G401.6 (cell line): ENCODE measurements at regions not wholly inside any gene's neighbourhood (a gene's known extent, or its start where the extent isn't known, plus 50 kb on each side); places are given as distances from the start of the nearest gene placed in this dataset.

Source experiments
- FAIRE-seq: peaks from 2 replicates; lab custom pipeline; 2012; peaks lifted over from hg19 to GRCh38; lab: Jason Lieb, UNC

GRCh38 chr9:89865981-89866380 is 261.2 kb downstream of the GADD45G start:
- no peak for FAIRE-seq

DNA sequence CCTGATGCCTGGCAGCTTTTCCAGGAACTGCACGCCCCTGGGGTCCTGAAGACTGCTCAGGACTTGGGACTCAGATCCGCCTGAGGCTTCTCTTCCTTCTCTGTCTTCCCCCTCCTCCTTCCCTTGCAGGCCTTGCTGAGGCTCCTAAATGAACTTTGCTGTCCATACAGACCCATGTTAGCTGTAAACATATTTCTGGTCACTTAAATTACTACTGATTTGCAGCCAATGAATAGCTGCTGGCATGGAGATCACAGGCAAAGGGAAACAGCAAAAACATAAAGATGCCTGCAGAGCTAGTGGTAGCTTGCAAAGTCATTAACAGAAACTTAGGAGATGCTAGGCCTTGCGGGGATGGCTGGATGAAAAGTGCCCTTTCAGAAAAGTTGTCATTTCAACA is 261.9 kb downstream of the GADD45G start:
- FAIRE-seq = no peak

DNA sequence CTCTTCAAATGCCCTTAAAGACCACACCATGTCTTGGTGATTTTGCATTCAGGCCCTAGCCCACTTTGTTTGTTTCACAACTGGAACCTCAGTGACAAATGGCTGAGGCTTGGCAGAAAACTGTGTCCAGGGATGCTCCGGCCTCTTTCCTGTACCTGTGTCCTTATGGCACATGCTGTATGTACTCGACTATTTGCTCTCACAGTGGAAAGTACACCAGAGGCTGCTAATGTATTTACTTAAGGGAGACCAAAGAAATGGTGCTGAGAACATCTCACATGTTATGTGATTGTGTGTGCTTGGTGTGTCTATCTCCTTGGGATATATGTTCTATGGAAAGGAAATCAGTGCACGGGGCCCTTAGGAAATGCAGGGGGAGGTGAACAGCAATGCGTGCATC is 263.3 kb downstream of the GADD45G start:
- no peak for FAIRE-seq

DNA sequence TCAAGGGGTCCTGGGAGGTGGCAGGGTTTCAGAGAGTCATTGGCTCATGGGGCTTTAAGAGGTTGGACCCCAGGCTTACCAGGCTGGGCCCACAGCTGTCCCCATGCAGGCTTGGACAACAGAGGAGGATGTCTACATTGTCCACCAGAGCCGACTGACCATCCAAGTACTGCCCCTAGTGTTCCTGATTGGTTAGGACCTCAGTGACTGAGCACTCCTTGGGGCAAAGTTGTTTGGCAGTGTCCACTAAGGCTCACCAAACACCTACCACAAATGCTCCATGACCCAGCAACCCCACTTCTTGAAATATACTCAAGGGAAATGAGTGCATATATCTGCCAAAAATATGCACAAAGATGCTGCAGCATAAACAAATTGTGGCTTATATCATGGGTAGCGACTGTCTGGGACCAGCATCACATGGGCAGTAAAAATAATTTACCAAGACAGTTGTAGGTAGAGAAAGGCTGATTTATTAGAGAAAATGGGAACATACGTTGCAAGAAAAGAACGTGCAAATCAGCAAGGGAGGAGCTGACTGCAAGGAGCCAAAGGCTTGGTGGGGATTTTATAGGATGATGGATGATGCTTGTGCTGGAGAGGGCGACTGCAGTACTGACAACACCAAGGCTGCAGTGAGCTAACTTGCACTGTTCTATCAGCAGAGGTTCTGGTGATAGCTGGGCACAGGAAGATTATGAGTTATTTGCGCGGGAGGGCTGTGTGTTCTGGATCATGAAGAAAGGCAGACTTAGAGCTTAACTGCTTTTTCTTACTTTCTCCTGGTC is 265.2 kb downstream of the GADD45G start:
- FAIRE-seq = no peak

DNA sequence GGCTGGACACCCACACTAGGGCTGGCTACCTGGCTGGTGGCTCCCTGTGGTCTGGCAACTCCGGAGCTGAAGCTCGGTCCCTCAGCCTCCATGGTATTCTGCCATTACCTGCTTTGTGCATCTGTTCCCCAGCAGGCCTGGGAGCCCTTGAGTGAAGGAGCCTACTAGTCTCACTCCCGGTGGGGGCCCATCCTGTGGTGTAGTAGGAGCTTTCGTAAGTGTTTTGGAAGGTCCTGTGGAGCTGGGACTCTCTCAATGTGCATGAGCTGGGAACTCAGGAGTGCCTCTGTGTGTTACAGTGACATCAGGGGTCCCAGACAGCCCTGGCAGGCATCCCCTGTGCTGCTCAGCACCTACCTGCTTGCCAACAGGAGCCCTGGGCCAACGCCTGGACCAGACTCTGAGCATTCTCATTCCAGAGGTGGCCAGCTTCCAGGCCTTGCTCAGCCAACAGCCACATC is 267.1 kb downstream of the GADD45G start:
- no peak for FAIRE-seq

DNA sequence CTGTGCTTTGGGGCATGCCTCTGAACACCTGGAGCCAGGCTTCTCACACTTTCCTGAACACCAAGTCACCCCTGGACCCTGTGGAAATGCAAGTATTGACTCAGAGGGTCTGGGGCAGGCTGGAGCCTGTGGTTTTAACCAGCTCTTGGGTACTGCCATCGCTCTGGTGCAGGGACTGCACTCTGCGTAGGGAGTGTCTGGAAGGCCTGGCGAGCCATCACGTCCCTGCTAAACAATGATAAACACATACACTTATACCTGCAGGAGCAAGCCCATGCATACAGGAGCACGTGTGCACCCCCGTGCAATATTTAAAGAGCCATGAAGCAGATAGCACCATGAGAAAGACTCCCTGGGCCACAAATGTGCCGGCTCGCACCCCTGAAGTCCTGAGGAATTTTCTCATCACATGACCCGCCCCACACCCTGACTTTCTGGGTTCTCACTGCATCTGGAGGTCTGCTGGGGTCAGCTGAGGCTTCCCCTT is 267.7 kb downstream of the GADD45G start:
- FAIRE-seq = no peak

DNA sequence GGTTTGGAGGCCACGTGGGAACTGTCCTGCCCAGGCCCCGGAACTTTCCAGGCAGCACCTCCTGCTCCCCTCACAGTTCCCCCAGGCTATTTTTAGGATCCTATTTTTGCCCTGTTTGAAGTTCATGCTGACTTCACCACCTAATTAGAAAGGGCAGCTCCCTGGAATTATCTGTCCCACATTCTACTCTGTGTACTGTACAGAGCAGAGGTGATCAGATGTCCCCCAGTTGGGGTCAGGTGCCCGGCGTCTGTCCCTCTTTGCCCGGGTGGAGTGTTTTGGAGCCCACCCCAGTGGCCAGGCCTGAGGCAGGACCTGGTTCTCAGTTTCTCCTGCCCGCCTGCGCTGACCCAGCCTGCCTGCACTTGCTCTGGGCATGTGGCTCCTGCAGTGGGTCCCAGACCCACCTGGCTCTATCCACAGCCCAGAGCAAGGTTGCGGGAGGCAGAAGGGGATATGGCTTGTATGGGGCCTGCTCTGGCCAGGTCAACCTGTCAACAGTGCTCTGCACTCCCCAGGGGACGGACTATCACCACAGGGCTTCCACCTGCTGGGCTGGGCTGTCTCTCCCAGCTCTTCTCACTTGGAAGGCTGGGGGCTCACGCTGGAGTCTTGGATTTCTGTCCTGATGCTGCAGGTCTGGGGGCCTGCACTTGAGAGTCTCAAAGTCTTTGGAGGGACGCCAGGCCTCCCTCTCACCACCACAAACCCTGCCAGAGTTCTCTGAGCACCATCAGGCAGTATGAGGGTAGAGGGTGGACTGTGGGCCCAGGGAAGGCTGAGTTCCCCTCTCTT is 268.3 kb downstream of the GADD45G start:
- FAIRE-seq = no peak

GRCh38 chr9:89873801-89874200 is 269.0 kb downstream of the GADD45G start:
- no peak for FAIRE-seq

DNA sequence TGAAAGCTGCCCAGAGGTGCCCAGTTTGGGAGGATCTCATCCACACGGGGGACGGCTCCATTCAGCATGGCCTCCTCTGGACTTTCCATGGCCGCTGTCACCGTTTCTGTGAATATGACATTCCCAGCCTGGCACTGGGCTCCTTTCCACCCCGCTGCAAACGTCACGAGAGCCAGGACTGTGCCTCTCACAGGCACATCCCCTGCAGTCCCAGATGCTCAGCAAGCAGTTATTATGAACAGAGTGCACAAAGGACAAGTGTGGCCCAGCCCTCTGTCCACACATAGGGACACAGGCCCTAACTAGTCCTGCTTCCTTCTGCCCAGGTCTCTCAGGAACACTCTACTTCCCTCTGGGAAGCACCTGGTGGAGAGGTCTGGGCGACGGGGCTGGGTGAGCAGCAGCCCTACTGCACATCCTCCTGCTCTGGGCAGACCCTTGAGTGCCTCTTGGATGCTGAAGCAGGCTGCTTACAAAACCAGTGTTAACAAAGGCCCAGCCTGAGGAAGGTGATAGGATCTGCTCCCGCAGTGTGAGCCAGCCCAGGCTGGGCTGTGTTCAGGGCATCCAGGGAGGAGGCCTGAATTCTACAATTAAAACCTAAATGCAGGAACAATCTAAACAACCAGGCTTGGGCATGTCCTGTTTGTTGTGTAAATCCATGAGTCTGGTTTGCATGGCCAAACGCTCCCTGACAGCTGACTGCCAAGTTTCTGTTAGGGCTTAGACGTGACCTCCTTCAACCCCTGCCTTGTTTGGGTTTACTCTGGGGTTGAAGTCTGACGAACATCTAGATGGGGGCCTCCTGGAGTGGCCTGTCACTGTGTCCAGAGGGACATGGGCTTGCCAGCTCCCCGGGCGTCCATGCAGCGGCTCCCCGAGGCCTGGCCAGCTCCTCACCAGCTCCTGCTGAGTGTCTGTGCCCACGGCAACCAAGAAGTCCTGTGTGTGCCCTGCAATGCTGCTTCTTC is 269.8 kb downstream of the GADD45G start:
- FAIRE-seq = no peak

DNA sequence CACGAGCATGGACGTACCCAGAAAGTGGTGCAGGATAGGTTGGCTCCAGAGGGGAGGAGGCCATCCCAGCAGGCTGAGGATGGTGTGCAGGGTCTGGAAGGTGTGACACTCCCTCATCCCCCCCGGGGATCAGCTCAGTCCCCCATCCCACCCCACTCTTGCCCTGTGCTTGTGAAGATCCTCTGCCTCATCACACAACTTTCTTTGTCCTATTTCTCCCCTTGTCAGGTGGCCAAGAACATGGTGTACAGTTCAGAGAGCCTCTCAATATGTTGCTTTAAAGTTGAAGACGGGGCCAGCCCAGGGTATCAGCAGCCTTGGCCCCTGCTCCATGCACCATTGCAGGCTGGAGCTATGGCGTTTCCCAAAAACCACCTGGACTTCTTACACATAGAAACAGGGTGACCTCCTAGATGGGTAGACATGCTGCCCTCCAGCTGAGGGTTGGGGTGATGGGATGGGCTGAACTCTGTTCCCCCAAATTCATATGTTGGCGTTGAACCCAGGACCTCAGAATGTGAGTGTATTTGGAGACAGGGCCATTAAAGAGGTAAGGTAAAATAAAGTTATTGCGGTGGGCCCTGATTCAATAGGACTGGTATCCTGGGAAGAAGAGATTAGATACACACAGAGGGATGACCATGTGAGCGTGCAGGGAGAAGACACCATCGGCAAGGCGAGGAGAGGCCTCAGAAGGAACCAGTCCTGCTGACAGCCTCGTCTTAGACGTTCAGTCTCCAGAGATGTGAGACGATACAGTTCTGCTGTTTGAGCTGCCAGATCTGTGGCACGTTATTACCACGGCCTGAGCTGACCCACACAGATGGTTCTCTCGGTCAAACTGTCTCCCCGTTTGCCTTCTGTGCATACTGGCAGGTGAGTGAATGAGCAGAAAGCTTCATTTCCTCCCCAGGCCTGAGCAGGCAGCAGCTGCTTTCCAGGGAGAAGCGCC is 272.5 kb downstream of the GADD45G start:
- no peak for FAIRE-seq

DNA sequence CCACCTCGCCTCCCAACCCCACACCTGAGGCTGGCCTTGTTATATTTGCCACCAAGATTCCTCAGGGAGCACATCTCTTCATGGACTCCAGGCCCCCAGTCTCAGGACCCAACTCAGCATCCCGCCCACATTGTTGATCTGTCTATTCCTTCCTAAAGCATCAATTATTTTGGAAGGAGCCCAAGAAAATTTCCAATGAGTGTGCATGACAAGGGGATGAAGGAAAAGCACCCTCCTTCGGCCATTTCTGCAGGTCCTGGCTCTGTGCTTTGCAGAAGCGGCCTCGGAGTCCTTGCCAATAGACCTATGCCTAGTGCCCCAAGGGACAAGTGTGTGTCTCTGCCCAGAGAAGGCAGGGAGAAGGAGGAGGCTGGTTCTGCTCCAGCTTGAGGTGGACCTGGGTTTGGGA is 273.2 kb downstream of the GADD45G start:
- no peak for FAIRE-seq

- no peak for FAIRE-seq
These were observed 273.9 kb downstream of the GADD45G start for GRCh38 chr9:89878687-89879086.

DNA sequence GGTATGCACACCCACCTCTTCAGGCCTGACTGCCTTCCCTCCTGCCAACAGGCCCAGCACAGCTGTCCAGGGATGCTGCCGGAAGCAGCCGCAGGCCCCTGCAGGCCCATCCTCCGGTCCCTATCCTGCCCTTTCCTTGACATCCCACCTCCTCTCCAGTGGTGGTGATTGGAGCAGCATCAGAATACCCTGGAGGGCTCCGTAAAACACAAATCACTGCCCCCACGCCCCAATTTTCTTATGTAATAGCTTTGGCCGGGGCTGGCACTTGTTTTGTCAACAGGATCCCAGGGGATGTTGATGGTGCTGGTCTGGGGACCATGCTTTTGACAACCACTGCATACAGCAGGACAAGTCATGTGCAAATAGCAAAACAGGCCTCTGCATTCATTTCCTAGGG is 274.5 kb downstream of the GADD45G start:
- FAIRE-seq = no peak

DNA sequence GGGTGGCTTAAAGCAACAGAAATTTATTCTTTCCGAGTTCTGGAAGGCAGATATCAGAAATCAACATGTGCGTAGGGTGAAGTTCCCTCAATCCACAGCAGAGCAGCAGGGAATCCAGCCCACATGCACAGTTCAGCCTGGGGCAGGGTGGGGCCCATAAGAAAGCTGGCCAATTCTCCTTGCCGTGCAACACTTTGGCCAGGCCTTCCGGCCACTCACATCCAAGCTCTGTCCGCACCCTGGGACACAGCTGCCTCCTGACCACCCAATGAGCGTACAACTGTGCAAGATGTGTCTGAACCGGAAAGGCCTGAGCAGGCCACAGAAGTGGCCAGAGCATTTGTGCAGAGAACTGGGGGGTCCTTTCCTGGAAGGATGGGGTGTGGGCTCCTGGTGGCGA is 274.9 kb downstream of the GADD45G start:
- no peak for FAIRE-seq

DNA sequence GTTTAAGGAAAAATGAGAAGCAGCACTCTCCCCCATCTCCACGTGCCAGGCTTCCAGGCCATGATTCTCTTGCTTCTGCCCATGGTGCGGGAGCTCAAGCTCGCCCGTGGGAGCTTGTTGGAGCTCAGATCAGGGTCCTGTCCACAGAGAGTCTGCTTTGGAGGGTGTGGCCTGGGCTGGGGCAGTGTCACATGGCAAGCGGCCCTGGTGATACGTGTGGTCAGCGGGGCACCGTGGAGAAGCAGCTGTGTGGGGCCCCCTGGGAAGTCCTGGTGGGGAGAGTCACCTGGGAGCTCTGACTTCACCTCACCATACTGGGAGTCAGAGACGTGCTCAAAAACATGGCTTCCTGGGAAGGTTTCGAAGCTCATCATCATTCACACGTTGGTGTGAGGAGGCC is 275.3 kb downstream of the GADD45G start:
- no peak for FAIRE-seq

DNA sequence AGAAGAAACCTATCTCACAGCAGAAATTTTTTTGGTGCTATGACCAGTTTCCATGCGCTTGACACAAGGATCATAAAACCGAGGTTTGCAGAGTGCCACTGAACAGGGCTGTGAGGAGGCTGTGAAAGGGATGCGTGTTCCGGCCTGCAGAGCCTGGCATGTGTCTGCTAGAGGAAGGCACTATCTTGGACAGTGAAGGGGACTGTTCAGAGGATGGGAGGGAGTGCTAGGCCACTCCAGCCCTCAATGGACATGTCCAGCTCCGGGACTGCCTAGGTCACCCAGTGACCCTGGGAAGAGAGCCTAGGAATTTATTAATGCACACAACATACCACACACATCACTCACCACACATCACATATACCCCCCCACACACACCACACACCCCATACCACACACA is 275.9 kb downstream of the GADD45G start:
- FAIRE-seq = no peak

- no peak for FAIRE-seq
These were observed 276.6 kb downstream of the GADD45G start for GRCh38 chr9:89881431-89881830.

GRCh38 chr9:89882930-89883361 is 278.1 kb downstream of the GADD45G start:
- no peak for FAIRE-seq

- no peak for FAIRE-seq
These were observed 278.9 kb downstream of the GADD45G start for GRCh38 chr9:89883401-89884341.
